GM19372 (cell line): ENCODE measurements at regions not wholly inside any gene's neighbourhood (a gene's known extent, or its start where the extent isn't known, plus 50 kb on each side); places are given as distances from the start of the nearest gene placed in this dataset.
"Not testable (repeated sequence)": the region's sequence is repeated elsewhere in the genome, so short reads cannot be mapped to it uniquely, and the experiment has no call there.

Experiments used
- ATAC-seq: cut with Tn5 transposase; IDR thresholded peaks from one replicate; pipeline ENCODE4 v1.9.1; 2021; ENCODE audit warnings: mild to moderate bottlenecking, low read depth, moderate library complexity; ENCODE audit not compliant: unreplicated experiment

DNA sequence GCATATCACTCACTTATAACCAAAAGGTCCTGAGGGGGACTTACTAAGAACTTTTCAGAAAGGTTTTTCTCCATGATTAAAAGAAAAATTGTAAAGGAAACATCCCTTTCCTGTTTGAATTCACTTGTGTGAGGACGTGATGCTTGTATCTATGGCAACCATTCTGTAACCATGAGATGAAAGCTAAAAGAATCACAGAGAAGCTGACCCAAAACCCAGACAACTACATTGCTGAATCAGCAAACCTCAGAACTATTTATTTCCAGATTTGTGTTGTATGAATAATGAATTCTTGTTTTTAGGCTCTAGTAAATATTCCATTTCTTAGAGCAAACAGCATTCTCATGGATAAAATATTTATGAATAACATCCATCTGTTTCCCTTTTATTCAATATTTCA lies 91.2 kb downstream of the RCHY1 start:
- no peak for ATAC-seq

DNA sequence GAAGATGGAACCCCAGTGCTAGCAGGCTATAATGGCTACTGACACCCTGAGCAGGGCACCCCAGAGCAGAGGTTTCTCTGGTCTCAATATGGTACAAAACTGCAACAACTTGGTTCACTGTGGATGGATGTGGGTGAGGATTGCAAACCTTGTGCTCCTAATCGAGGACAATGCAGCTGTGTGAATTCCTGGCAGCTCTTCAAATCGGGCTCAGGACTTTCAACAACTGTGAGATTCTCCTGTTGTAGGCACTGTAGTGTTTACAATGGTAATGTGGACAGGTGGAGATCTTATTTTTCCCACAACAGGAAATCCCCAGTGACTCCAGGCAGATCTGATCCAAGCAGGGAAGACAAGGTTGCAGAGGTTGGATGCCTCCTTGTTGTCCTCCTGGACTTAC lies 101.5 kb downstream of the RCHY1 start:
- ATAC-seq: no peak

DNA sequence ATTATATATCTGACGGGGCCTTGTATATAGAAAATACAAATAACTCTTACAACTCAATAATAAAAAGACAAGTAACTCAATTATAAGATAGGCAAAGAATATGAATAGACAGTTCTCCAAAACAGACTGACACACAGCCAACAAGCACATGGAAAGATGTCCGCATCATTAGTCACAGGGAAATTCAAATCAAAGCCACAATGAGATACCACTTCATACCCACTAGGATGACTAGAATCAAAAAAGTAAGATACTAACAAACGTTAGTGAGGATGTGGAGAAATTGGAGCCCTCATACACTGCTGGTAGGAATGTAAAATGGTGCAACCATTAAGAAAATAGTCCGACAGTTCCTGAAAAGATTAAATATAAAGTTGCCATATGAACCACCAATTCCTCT lies 115.7 kb downstream of the RCHY1 start:
- ATAC-seq: no peak

DNA sequence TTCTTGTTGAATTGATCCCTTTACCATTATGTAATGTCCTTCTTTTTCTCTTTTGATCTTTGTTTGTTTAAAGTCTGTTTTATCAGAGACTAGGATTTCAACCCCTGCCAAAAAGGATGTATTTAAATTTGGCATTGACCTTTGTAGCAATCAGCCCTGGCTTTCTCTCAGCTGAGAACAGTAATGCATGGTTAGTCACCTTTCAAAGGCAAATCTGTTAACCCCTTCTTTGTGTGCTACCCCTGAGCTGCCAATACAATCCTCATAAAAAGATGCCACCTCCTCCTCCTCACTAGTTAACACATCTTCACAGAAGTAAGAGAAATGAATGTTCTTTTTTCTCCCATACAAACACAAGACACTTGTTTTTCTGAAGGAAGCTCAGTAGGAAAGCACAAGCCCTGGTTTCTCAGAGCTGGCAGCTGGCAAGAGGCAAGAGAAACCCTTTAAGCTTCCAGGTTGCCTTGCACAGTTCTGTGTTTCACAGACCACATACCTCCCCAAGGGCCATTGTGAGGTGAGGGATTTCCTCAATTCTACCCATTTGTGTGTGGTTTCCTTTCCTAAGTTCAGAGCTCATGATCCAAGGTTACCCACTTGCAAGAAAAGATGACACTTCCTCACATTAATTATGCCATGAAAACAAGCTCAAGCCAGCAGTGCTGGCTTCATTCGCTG lies 122.6 kb downstream of the RCHY1 start:
- ATAC-seq: no peak

DNA sequence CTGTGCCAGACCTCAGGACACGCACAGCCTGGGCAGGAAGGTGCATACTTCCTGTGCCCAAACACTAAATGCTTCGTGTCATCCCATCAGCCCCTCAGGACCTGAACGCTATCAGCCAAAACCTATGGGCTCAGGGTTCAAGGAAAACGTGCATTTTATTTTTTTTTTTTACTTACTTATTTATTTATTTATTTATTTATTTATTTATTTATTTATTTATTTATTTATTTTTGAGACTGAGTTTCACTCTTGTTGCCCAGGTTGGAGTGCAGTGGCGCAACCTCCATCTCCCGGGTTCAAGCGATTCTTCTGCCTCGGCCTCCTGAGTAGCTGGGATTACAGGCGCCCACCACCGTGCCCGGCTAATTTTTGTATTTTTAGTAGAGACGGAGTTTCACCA lies 127.8 kb downstream of the RCHY1 start:
- not testable (repeated sequence) for ATAC-seq

DNA sequence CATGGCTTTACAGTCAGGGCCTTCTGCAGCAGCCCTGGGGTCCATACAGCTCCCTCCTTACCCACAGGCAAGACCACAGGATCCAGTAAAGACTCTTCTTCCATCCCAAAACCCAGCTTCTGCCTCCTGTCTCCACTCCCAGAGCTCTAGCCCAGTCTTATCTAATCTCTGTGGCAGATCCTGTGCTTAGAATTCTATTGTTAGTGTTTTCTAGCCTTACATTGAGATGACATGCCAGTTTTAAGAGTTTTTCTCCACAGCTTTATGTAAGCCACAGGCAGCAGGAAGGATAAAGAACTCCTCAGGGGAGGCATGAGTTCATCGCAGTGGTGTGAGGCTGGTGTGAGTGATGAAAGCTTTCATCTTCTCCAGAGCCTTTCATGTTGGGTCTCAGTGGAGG lies 129.1 kb downstream of the RCHY1 start:
- ATAC-seq: no peak

DNA sequence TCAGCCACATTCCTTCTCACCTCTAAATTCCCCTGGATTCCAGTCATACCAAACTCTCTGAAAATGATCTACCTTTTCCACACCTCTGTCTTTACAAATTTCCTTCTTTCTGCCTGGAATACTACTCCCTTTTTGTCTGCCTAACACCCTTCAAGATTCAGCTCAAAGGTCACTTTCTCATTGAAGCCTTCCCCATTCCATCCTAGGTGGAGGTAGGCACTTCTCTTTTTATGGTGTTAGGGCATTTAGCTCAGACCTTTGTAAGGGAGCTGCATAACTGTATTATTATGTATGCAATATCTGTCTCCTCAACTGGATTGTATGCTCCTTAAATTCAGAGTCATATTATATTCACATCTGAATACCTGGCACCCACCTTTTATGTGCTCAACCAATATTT lies 137.7 kb downstream of the RCHY1 start:
- no peak for ATAC-seq

DNA sequence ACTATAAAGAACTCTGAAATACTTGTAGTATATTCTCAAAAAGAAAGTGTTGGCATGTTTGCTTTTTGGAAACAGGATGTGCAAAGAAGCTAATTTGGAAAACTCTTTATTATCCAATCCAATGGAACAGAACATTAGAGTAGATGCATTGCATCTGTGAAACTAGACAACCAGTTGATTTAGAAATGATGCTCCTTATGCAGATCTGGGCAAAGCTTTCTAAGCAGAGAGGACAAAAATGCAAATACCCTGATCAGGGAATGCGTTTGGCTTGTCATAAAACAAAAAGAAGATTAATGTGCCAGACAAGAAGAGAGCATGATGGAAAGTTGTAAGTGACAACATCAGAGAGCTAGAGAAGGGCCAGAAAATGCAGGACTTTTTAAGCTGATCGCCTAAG lies 142.3 kb downstream of the RCHY1 start:
- ATAC-seq: no peak

DNA sequence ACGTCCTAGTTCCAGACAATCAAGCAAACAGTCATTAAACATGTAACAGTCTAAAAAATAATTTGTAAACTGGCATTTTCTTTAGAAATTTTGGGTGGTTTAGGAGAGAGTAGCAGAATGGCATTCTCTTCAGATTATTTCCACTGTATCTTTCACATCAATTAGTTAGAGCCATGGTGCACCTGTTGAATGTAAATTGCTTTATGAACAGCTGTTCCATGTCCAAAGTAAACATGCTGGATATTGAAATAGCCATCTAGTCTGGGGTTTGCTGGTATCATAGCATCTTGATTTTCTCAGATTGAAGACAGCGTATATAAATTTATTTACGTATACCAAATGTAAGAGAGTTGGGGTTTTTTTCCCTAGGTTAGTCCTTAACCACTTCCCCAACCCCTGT lies 143.6 kb downstream of the RCHY1 start:
- ATAC-seq: no peak

DNA sequence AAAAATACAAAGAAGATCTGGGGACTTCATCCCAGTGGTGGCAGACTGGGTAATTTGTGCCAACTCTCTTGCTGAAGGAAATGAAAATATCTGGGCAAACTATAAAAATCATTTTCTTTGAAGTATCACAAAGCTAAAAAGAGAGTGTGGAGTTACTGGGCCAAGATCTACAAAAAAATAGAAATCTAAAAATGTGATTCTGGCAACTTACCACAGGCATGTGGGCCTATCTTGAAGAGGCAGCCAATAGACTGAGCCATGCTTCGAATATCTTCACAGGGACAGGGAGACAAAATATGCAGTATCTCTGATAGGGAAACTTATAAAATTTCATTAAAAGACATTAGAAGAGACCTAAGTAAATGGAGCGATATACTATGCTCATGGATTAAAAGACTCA lies 168.8 kb downstream of the RCHY1 start:
- no peak for ATAC-seq

DNA sequence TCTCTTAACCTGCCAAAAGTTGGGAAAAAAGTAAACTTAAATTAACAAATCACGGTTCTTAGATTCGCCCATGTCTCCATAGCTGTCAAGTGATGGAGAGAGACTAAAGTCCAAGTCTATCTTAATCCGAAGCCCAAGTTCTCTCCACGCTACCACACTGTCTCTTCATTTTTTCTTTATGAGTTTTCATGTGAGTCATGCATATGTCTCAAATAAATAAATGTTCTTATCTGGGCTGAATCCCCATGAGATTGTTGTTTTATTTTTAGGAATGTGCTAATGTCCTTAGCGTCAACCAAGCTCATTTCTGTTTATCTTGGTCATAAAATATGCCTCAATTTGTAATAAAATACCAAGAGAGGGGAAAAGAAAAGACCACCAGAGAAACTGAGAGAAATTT lies 169.3 kb downstream of the RCHY1 start:
- no peak for ATAC-seq

DNA sequence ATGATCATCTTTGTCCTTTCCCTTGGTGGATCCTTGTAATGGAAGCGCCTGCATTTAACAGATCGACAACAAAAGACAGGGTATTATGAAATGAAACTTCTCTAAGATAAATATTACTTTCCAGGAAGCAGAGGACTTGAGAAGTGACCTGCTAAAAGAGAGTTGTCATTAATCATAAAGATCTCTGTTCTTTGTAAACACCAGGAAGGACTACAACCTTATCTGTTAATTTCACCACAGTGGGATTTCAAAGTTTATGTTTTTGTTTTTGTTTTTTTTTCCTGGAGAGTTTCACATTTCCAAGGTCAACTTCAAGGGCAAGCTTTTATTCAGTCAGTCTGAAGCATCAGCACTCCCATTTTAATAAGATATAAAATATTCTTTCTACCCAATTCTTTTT lies 170.9 kb downstream of the RCHY1 start:
- ATAC-seq: no peak

DNA sequence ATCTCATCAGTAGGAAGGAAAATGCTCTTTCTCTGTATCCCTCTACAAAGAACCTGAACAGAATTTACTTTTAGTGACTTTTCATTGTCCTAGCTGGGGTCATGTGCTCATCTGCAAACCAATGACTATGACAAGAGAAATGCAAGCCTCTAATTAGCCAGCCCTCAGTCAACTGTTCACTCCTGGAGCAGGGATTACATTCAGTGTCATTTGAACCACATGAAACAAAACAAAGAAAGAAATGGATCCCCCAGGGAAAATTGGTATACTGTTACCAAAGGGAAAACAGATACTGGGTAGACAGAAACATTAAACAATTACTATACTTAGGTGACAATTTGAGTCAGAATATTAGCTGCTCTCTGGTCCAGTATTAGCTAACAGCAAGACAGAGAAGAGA lies 173.6 kb downstream of the RCHY1 start:
- no peak for ATAC-seq

DNA sequence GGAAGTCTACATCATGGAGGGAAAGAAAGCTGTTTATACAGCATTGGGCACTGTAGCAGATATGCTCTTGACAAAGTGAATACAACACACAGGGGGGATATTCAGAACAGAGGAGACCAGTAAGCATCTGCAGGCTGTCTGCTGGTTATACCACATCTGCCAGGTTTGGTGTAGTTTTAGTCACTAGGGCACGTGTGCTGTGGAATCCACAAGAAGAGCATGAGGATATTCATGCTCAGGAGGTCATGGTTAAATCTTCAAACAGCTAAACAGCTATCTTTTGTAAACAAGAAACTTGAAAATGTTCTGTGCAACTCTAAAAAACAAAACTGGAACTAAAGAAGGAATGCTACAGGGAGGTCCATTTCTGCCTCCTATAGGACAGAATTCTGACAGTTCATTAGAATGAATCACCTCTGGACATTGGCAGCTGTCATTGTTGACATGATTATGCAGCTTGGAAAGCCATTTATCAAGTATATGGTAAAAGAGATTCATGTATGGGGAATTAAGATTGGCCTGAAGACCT lies 175.8 kb downstream of the RCHY1 start:
- ATAC-seq: no peak

DNA sequence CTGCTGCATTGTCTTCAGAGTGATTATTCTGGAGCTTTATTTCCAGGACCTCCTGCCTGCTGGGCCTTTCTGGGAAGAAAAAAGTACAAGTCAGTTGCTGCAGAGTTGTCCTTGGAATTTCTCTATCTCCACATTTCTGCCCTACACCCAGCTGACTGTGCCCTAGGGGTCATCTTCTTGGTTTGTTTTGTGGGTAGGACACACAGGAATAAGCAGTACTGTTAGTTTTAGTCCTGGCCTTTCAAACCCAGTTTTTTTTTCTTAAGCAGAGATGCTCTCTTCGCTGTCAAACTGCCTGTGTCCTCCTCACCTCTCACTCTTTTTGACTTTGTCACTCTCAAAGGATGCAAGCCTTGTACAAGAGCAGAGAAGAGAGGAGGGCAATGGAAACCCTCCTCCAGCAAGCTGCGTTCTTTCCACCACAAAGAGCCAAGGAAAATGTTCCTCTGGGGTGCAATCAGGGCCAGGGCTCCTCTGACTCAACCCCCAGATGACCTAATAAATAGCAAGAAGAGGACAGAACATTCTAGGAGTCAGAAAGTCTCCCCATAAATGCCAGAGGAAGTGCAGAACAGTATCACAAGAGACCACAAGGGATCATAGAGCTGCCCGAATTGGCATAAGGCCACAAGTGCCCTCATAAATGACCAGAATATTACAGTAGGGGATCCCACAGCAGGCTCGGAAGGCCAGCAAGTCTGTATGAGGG lies 186.2 kb downstream of the RCHY1 start:
- ATAC-seq: no peak

DNA sequence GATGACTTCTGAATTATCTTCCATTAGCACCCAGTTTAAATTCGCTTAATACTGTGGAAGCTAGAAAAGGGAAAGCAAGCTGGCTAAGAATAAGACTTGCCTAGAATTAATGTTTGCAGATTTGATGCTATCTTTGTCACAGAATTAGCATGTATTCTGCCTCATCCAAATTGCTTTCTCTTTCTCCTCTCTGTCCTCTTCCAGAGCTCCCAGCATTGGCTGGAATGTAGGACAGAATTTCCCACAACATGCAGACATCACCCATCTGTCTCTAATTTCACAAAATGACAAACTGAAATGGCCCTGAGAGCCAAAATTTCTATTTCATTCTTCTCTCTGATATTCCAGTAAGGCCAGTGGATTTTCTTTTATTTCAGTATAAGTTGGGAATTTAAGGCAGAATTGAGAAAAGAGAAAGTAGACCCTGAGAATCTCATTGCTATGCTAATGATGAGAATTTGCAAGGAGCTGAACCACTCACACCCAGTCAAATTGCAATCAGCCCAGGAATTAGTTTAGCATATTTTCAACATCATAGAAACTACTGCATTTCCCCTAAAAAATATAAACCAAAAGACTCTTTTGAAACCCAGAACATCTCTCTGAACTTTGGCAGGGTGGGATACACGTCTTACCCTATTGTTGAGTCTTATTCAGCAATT lies 188.8 kb downstream of the RCHY1 start:
- no peak for ATAC-seq

DNA sequence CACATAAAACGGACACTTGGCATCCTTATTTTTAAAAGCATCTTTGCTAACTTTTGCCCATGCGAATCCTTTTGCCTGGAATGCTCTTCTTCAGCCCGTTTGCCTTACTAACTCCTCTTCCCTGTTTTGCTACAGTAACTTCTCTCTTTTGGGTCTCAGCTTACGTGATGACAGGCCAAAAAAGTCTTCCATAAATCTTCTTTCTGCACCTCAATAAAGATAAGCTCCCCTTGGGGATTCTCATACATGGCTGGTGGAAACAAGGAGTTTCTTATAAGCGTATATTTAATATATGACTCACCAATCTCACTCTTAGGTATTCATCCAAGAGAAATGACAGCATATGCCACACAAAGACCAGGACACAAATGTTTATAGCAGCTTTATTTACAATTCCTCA lies 192.7 kb downstream of the RCHY1 start:
- no peak for ATAC-seq

DNA sequence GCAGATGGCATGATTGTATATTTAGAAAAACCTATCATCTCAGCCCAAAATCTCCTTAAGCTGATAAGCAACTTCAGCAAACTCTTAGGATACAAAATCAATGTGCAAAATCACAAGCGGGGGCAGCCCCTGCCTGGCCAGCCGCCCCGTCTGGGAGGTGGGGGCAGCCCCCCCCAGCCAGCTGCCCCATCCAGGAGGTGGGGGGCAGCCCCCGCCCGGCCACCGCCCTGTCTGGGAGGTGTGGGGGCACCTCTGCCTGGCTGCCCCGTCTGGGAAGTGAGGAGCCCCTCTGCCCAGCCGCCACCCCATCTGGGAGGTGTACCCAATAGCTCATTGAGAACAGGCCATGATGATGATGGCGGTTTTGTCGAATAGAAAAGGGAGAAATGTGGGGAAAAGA lies 196.6 kb downstream of the RCHY1 start:
- ATAC-seq: not testable (repeated sequence)

DNA sequence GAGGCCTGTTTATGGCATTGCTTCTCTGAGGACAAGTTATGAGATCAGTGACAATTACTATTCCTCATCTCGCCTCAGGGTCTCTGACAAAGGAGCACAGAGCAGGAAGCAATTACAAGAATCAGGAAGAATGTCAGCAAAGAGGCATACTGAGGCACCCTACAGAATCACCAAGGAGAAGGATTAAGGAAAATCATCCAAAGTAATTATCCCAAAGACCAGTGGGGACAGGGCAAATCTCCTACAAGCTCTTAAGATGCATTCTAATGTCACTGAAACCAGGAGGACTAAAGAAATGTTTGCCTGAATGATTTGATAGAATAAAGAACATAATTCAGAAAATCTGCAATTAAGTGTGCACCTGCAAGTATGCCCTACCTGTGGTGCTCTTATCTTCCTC lies 206.2 kb downstream of the RCHY1 start:
- no peak for ATAC-seq

DNA sequence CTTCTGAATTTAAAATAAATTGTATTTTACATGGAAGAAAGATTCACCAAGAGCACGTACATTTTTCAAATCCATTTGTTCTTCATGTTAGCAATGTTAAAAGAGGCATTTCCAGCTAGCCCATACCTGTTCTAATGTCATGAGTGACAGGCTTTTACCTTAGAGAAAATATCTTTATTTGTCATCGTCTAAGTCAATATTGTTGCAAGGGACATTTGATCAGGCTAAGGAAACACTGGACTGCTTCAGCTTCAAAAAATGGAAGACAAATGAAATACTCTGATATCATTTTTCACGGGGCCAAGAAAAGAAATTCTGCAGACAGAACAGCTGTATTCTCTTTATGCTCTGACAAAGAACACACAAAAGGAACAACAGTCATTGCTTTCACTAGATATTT lies 207.7 kb downstream of the RCHY1 start:
- no peak for ATAC-seq

DNA sequence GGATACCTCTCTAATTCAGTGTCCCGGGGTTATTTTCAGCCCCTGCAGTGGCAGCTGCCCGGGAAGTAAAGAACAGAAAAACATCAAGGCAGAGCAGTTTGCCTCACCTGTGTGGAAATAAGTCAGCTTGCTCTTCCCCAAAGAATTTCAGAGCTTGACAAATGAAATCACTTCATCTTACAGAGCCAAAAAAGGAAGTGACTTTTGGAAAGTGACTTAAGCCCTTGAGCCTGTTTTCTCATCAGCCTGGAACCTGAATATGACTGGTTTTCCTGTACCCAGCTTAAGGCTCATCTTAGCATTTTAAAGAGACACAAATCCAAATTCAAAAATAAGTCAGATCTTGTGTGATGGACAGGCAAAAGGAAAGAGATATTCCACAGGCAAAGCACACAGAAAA lies 211.6 kb downstream of the RCHY1 start:
- no peak for ATAC-seq
